ENCODE measurements at regions not wholly inside any gene's neighbourhood (a gene's known extent, or its start where the extent isn't known, plus 50 kb on each side); places are given as distances from the start of the nearest gene placed in this dataset.

DNA sequence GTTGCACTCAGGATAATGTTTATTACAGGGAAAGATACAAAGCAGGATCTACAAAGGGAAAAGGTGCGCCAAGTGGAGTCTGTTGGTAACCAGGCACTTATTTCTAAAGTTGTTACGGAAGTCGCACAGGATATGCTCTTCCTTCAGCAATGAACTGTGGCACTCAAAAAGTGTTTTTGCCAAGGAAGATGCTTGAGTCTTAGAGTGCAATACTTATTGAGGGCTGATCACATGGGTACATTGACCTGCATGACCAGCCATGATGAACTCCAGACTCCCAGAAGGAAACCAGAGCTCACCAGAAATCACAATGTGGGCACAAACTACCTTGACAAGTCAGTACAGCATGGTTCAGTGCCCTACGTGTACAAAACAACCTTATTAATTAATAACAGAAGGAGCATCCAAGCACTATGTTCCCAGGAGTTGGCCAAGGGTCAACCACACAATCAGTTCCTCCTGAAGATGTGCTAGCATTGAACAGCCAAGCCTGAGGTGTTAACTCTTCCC lies 270.7 kb upstream of the TFAP2D start:
- Histone ChIP-seq H3K27ac (ENCODE audit: low read depth in 1 of 2, low read length in 2 of 2) (no peak overlapping the region), H3K4me3 (replicated peaks in 1 of 3; ENCODE audit: low read depth in 2 of 3, low read length in 3 of 3) (no peak overlapping the region), H3K79me2 (ENCODE audit: insufficient read depth, low read length) (no peaks in the 10 kb centered on the region), H3K9me3 (replicated peaks in 1 of 2; ENCODE audit: control insufficient read depth in 1 of 2, insufficient read depth in 1 of 2, low read length in 2 of 2) (no peaks in the 10 kb centered on the region), H3K27me3 (ENCODE audit: control insufficient read depth in 2 of 2, insufficient read depth in 2 of 2, low read length in 2 of 2) (no peaks in the 10 kb centered on the region), H3K9ac (ENCODE audit: insufficient read depth, low read length, poor library complexity, severe bottlenecking) (no peak overlapping the region), H4K20me1 (ENCODE audit: insufficient read depth, low read length) (no peaks in the 10 kb centered on the region), H3K36me3 (replicated peaks in 1 of 2; ENCODE audit: control insufficient read depth in 1 of 2, insufficient read depth in 2 of 2, low read length in 2 of 2) (no peaks in the 10 kb centered on the region), H3K4me2 (replicated peaks; ENCODE audit: extremely low read depth, low read length, poor library complexity, severe bottlenecking) (no peak overlapping the region), H3K4me1 (ENCODE audit: control insufficient read depth in 1 of 2, insufficient read depth in 2 of 2, low read length in 2 of 2) (no peaks in the 10 kb centered on the region), H2AFZ (ENCODE audit: insufficient read depth, low read depth, low read length, poor library complexity, severe bottlenecking) (no peak overlapping the region)
- TF ChIP-seq, protein P1, sequence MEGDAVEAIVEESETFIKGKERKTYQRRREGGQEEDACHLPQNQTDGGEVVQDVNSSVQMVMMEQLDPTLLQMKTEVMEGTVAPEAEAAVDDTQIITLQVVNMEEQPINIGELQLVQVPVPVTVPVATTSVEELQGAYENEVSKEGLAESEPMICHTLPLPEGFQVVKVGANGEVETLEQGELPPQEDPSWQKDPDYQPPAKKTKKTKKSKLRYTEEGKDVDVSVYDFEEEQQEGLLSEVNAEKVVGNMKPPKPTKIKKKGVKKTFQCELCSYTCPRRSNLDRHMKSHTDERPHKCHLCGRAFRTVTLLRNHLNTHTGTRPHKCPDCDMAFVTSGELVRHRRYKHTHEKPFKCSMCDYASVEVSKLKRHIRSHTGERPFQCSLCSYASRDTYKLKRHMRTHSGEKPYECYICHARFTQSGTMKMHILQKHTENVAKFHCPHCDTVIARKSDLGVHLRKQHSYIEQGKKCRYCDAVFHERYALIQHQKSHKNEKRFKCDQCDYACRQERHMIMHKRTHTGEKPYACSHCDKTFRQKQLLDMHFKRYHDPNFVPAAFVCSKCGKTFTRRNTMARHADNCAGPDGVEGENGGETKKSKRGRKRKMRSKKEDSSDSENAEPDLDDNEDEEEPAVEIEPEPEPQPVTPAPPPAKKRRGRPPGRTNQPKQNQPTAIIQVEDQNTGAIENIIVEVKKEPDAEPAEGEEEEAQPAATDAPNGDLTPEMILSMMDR (IDR thresholded peaks at IDR 0.05) = no peak
- 93% methylated on average over 3 of the region's 4 CpGs for WGBS (ENCODE audit: insufficient coverage)
- H3K4me3 Mint-ChIP-seq = no peak overlapping the region
- no peaks in the 10 kb centered on the region for H3K4me1 Mint-ChIP-seq
- intact Hi-C loops (cut with micrococcal nuclease) = no loop called here
- H3K9me3 Mint-ChIP-seq = peaks cover 0 to 3% (median 1%) of the 10 kb centered on the region in 7 donors
- no peak for DNase-seq
- H3K36me3 Mint-ChIP-seq = no peaks in the 10 kb centered on the region
- H3K27me3 Mint-ChIP-seq (ENCODE audit: low read depth in 3 of 3) = no peaks in the 10 kb centered on the region
- no peak overlapping the region for H3K27ac Mint-ChIP-seq

DNA sequence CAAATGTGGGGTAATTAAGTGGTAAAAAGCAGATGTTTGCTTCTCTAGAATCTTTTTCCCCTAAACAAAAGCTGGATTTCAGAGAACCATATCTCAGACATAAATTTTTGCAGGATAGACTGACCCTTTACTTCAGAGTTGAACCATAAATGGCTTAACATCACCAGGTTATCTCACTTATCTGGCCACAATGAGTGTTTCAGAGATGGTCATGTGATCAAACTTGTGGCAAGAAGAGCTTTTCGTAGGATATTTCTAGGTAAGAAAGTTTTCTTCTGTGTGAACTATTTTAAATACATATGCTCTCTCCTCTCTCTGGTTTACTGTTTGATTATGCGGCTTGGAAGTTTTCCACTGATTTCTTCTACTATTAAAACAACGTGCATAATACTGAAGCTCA lies 270.2 kb upstream of the TFAP2D start:
- Mint-ChIP-seq H3K27ac (no peak overlapping the region), H3K4me3 (no peak overlapping the region), H3K9me3 (peaks cover 0 to 3% (median 1%) of the 10 kb centered on the region in 7 donors), H3K4me1 (no peaks in the 10 kb centered on the region), H3K27me3 (ENCODE audit: low read depth in 3 of 3) (no peaks in the 10 kb centered on the region), H3K36me3 (no peaks in the 10 kb centered on the region)
- Histone ChIP-seq H3K36me3 (replicated peaks in 1 of 2; ENCODE audit: control insufficient read depth in 1 of 2, insufficient read depth in 2 of 2, low read length in 2 of 2) (no peaks in the 10 kb centered on the region), H3K79me2 (ENCODE audit: insufficient read depth, low read length) (no peaks in the 10 kb centered on the region), H3K4me3 (replicated peaks in 1 of 3; ENCODE audit: low read depth in 2 of 3, low read length in 3 of 3) (no peak overlapping the region), H3K27me3 (ENCODE audit: control insufficient read depth in 2 of 2, insufficient read depth in 2 of 2, low read length in 2 of 2) (no peaks in the 10 kb centered on the region), H3K4me1 (ENCODE audit: control insufficient read depth in 1 of 2, insufficient read depth in 2 of 2, low read length in 2 of 2) (no peaks in the 10 kb centered on the region), H4K20me1 (ENCODE audit: insufficient read depth, low read length) (no peaks in the 10 kb centered on the region), H3K9me3 (replicated peaks in 1 of 2; ENCODE audit: control insufficient read depth in 1 of 2, insufficient read depth in 1 of 2, low read length in 2 of 2) (no peaks in the 10 kb centered on the region), H3K4me2 (replicated peaks; ENCODE audit: extremely low read depth, low read length, poor library complexity, severe bottlenecking) (no peak overlapping the region), H3K27ac (ENCODE audit: low read depth in 1 of 2, low read length in 2 of 2) (no peak overlapping the region), H2AFZ (ENCODE audit: insufficient read depth, low read depth, low read length, poor library complexity, severe bottlenecking) (no peak overlapping the region), H3K9ac (ENCODE audit: insufficient read depth, low read length, poor library complexity, severe bottlenecking) (no peak overlapping the region)
- intact Hi-C loops (cut with micrococcal nuclease) = no loop called here
- WGBS (ENCODE audit: insufficient coverage) = no CpG with 5 or more reads among the region's 3 CpGs
- DNase-seq = no peak
- TF ChIP-seq, protein P1 (IDR thresholded peaks at IDR 0.05) = no peak
